ENCODE measurements at regions not wholly inside any gene's neighbourhood (a gene's known extent, or its start where the extent isn't known, plus 50 kb on each side); places are given as distances from the start of the nearest gene placed in this dataset.

GRCh38 chr6:56897789-56898529 is 56.9 kb upstream of the BEND6 start:
- no peak overlapping the region for H3K9ac ChIP-seq (ENCODE audit: low read depth in 2 of 2, low read length in 2 of 2)
- no peak for TF ChIP-seq CTCF (IDR thresholded peaks at IDR 0.05)
- no peak overlapping the region for H3K4me3 ChIP-seq
- intact Hi-C loops (cut with DNase I), result no loop called here
- peak; percentile 23 for DNase-seq
- peak overlapping the region; percentile 56 for H3K27ac ChIP-seq
- H3K27me3 ChIP-seq, result no peaks in the 10 kb centered on the region
- H3K36me3 ChIP-seq, result no peaks in the 10 kb centered on the region
- no peaks in the 10 kb centered on the region for H3K4me1 ChIP-seq
- H3K9me3 ChIP-seq, result no peaks in the 10 kb centered on the region

- Histone ChIP-seq H3K9ac (ENCODE audit: low read depth in 2 of 2, low read length in 2 of 2) (no peak overlapping the region), H3K27me3 (no peaks in the 10 kb centered on the region), H3K9me3 (no peaks in the 10 kb centered on the region), H3K4me1 (no peaks in the 10 kb centered on the region), H3K4me3 (no peak overlapping the region), H3K27ac (no peak overlapping the region), H3K36me3 (no peaks in the 10 kb centered on the region)
- DNase-seq, result no peak
- TF ChIP-seq CTCF (IDR thresholded peaks at IDR 0.05), result no peak
- intact Hi-C loops (cut with DNase I), result no loop called here
Measured at GRCh38 chr6:56891754-56892153, 63.2 kb upstream of the BEND6 start.

- H3K4me1 ChIP-seq, result no peaks in the 10 kb centered on the region
- H3K36me3 ChIP-seq, result no peaks in the 10 kb centered on the region
- TF ChIP-seq CTCF (IDR thresholded peaks at IDR 0.05), result no peak
- H3K27ac ChIP-seq, result no peak overlapping the region
- H3K27me3 ChIP-seq, result no peaks in the 10 kb centered on the region
- no peak for DNase-seq
- no peaks in the 10 kb centered on the region for H3K9me3 ChIP-seq
- intact Hi-C loops (cut with DNase I), result no loop called here
- no peak overlapping the region for H3K9ac ChIP-seq (ENCODE audit: low read depth in 2 of 2, low read length in 2 of 2)
- H3K4me3 ChIP-seq, result no peak overlapping the region
Measured at GRCh38 chr6:56890683-56891429, 64.1 kb upstream of the BEND6 start.

GRCh38 chr6:56890066-56890465 is 64.8 kb upstream of the BEND6 start:
- no peak for TF ChIP-seq CTCF (IDR thresholded peaks at IDR 0.05)
- intact Hi-C loops (cut with DNase I), result no loop called here
- no peak for DNase-seq
- H3K27me3 ChIP-seq, result no peaks in the 10 kb centered on the region
- no peak overlapping the region for H3K9ac ChIP-seq (ENCODE audit: low read depth in 2 of 2, low read length in 2 of 2)
- H3K27ac ChIP-seq, result no peak overlapping the region
- H3K36me3 ChIP-seq, result no peaks in the 10 kb centered on the region
- H3K4me3 ChIP-seq, result no peak overlapping the region
- H3K9me3 ChIP-seq, result no peaks in the 10 kb centered on the region
- H3K4me1 ChIP-seq, result no peaks in the 10 kb centered on the region

- H3K9me3 ChIP-seq, result no peaks in the 10 kb centered on the region
- no peak overlapping the region for H3K4me3 ChIP-seq
- TF ChIP-seq CTCF (IDR thresholded peaks at IDR 0.05), result no peak
- H3K9ac ChIP-seq (ENCODE audit: low read depth in 2 of 2, low read length in 2 of 2), result no peak overlapping the region
- no peaks in the 10 kb centered on the region for H3K4me1 ChIP-seq
- no peak for DNase-seq
- no peak overlapping the region for H3K27ac ChIP-seq
- intact Hi-C loops (cut with DNase I), result no loop called here
- no peaks in the 10 kb centered on the region for H3K36me3 ChIP-seq
- no peaks in the 10 kb centered on the region for H3K27me3 ChIP-seq
Measured at GRCh38 chr6:56889492-56889891, 65.4 kb upstream of the BEND6 start.
